Activated CD4-positive, alpha-beta T cell treated with anti-CD3 and anti-CD28 coated beads, Interleukin-2, Interleukin-6, amounts not matched to agents 100 ng/mL and 50 ng/mL, durations not matched to agents 16 hours and 8 hours (primary cell): ENCODE measurements at regions not wholly inside any gene's neighbourhood (a gene's known extent, or its start where the extent isn't known, plus 50 kb on each side); places are given as distances from the start of the nearest gene placed in this dataset.

Source experiments
- DNase-seq: peaks from one replicate; pipeline ENCODE4 v3.0.0-alpha.2; 2020

- no peak for DNase-seq
These were observed 114.5 kb upstream of the GADL1 start for GRCh38 chr3:31008994-31009393.

DNA sequence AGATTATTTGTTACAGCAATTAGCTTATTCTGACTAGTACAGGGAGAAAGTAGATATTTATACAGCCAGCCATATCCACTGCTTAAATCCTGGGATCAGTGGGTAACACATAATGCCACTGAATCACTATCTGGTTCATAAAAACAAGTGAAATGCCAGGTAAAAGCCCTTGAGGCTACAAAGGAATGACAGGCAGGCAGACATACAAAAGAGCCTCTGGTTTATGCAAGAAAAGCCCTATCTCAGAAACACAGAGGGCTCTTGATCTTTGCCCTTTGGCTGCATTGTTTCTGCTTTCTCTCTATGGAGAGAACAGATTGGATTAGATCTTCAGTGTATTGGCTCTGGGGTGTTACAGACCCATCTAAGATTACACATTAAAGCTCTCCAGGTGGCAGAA, 115.4 kb upstream of the GADL1 start:
- DNase-seq = no peak

DNA sequence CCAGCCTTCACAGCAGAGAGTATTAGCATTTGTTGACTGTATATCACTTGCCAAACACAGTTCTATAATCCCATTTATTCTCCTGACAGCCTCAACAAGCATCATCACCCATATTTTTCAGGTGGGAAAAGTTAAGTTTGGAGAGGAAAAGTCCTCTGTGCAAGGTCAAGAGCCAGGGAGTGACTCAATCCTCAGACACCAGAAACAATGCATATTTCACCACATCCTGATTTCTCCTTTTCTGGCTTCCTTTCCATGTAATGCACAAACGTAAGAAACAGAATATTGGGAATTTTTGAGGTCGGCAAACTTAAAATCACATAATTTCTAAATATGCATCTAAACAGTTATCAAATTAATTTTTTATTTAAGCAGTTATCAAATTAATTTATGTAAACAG, 116.0 kb upstream of the GADL1 start:
- DNase-seq = no peak

- no peak for DNase-seq
These were observed 116.9 kb upstream of the GADL1 start for GRCh38 chr3:31011380-31011779.

GRCh38 chr3:31013090-31013489, 118.6 kb upstream of the GADL1 start:
- DNase-seq = no peak

DNA sequence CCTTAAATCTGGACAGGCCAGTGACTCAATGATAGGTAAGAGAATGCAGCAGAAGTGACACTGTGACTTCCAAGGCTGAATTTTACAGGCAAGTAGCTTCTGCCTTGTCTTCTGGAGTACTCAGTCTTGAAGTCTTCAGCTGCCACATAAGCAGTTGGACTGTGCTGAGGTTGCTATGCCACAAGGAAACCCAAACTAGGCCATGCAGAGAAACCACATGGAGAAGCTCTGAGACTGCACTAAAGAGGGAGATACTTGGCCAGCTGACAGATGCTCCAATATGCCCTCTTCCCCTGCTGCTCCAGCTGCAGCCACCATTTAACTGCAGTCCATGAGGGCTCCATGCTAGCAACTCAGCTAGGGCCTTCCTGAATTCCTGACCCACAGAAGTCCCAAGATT, 119.4 kb upstream of the GADL1 start:
- DNase-seq = no peak

DNA sequence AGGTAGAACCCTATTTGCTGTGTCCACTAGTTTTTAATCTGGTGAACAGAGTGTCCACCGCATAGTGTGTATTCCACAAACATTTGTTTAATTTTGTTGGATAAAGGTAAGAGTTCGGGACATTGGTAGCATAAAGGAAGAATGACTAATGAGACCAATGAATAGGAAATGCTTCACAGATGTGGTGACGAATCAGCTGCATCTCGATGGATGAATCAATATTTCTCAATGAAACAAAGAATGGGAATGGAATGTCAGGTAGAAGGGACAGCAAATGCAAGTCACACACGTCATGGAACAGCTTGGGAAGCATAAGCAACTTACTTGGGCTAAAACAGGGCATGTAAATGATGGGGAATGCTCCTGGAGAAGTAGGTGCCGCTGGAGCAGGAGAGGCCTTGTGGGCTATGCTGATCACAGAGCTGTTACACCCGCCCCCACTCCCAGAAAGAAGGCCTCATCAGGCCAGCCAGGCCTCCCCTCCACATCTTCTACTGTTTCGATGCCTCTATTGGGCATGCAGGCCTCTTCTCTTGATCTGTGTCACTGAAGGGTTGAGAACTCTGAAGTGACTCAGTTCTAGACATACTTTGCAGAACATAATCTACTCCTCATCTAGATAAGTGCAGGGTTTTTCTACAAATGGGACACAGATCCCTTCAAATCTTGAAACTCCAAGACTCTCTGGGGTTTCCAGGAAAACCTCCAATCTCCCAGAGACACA, 120.0 kb upstream of the GADL1 start:
- DNase-seq = no peak

GRCh38 chr3:31016196-31016595, 121.7 kb upstream of the GADL1 start:
- DNase-seq = no peak

DNA sequence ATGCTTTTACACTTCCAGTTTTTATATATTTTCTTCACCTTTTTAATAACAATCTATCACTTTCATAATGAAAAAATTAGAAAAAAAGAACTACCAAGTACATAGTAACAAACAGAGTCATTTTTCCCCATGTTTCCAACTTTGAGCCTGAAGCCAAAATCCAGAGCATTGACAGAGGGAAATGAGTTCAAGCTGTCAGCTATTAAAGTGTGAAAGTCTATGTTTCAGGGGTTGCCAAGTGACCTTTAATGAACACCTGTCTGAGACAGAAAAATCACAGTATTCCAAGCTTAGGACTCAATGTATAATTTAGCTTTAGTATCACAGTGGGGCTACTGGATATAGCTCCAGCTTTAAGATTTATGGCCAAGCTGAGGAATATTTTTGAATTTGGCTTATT, 128.3 kb upstream of the GADL1 start:
- no peak for DNase-seq

GRCh38 chr3:31025541-31025940, 131.1 kb upstream of the GADL1 start:
- no peak for DNase-seq

- DNase-seq = no peak
These were observed 132.8 kb upstream of the GADL1 start for GRCh38 chr3:31027191-31027761.

GRCh38 chr3:31027914-31028313, 133.5 kb upstream of the GADL1 start:
- DNase-seq = no peak

DNA sequence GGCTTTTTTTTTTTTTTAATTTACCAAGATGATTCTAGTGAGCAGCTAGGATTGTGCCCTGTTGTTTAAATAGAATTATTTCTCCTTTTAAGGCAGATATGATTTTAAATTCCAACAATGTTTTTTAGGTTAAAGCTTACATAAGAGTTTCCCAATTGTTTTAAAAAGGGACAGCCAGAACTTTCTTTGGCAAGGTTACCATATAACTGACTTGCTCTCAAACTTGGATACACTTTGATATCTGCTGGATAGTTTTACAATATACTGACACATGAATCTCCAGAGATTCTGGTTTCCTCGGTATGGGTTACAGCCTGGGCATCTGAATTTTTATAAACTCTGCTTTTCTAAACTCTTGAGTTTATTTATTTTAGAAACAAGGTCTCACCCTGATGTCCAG, 134.3 kb upstream of the GADL1 start:
- DNase-seq = no peak

DNA sequence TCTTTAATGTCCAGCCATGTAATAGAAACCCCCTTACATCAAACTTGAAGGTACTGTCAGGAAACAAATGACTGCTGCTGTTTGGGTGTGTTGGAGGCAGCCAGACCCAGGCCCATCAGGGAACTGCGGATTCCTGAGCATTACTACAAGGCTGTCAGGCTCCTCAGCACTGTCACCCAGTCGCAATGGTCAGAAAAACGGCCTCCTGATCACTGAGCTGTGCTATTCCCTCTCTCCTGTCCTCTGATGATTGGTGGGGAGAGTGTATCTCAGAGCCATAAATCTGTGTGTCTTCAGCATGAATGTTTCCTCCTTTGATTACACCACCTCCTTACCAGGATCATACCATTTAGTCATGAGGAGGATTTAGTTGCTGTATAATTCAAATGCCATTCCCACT, 135.2 kb upstream of the GADL1 start:
- DNase-seq = no peak

GRCh38 chr3:31035681-31036080, 141.2 kb upstream of the GADL1 start:
- DNase-seq = no peak

DNA sequence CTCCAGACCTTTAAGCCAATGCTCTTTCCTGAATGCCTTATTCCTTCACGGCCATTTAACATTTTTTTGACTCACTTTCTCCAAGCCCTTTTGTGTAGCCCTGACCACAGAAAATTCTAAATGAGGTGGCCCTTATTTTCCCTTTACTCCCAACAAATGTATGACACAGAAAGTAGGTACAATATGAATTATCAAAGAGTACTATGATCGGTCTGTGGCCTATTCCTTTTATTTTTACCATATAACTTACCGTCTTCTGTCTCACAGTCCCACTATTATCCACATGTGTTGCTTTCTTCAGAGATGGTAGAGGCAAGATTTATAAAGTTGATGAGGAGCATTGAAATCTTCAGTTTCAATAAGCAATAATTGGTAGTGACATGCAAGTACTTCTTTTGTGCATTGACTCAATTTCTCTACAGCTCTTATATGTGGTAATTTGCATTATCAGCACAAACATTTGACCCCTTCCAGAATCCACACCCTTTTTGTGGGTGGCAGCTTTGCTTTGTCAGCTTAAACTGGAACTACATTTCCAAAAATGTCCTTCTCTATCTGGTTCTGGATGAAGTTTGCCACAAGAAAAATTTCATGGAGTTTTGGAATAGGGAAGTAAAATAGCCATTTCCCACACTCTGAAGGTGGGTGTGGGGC, 143.8 kb upstream of the GADL1 start:
- no peak for DNase-seq

GRCh38 chr3:31039145-31039544, 144.7 kb upstream of the GADL1 start:
- DNase-seq = no peak

- no peak for DNase-seq
These were observed 146.9 kb upstream of the GADL1 start for GRCh38 chr3:31041161-31041978.

- DNase-seq = no peak
These were observed 148.8 kb upstream of the GADL1 start for GRCh38 chr3:31043184-31043819.

- no peak for DNase-seq
These were observed 153.2 kb upstream of the GADL1 start for GRCh38 chr3:31047673-31048072.

- DNase-seq = no peak
These were observed 153.7 kb upstream of the GADL1 start for GRCh38 chr3:31048143-31048542.

DNA sequence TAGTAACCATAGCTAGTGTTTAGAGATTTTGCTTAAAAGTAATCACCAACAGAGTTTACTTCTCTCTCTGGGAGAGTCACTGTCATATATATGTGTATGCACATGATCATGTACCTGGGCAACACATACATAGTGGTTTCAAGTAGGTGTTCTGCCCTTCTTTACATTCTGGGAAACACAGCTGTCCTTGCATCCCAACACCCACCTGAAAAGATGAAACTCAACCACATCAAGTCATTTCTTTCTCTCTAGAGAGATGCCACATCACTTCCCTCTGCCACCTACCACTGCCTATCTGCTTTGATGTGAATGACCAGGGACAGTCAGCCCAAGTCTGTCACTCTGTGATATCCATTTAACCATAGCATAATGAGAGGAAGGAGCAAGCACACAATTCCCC, 155.8 kb upstream of the GADL1 start:
- no peak for DNase-seq

DNA sequence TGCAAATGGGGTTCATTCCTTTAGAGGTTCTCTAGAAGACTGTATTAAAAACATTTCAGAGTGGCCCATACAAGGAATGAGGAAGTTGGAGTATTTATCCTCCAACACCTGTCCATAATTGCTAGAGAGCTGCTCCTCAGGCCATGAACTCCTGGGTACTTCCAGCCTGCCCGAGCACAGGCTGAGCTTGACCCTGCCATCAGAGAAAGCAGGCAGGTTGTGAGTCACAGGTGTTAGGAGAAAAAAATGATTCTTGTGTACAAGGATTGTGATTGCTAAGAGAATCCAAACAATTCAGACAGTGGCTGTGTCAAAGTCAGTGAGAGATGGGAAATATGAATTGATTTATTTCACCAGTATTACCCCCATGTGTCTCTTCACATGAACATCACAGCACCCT, 156.8 kb upstream of the GADL1 start:
- no peak for DNase-seq
